ENCODE measurements at regions not wholly inside any gene's neighbourhood (a gene's known extent, or its start where the extent isn't known, plus 50 kb on each side); places are given as distances from the start of the nearest gene placed in this dataset.

GRCh38 chr5:99929067-99929805 lies 605.9 kb upstream of the FAM174A start:
- H4K20me1 ChIP-seq (ENCODE audit: insufficient read depth): no peaks in the 10 kb centered on the region
- no peak overlapping the region for H2AFZ ChIP-seq (ENCODE audit: low read depth)
- no peak overlapping the region for H3K4me2 ChIP-seq
- H3K4me3 ChIP-seq (IDR thresholded peaks at IDR 0.05; ENCODE audit: insufficient read depth, low read depth, low read length): no peak overlapping the region
- H3K9ac ChIP-seq: no peak overlapping the region
- no peak overlapping the region for H3K27ac ChIP-seq
- no peak for TF ChIP-seq CTCF (conservative IDR thresholded peaks at IDR 0.05; ENCODE audit: low read depth, low read length)
- no peaks in the 10 kb centered on the region for H3K27me3 ChIP-seq (ENCODE audit: insufficient read depth, low read depth)
- no peaks in the 10 kb centered on the region for H3K4me1 ChIP-seq (ENCODE audit: low read depth, poor library complexity, severe bottlenecking)
- no peaks in the 10 kb centered on the region for H3K36me3 ChIP-seq (ENCODE audit: insufficient read depth)
- H3K79me2 ChIP-seq (ENCODE audit: insufficient read depth, low read depth): no peaks in the 10 kb centered on the region

GRCh38 chr5:99928490-99928889 lies 606.7 kb upstream of the FAM174A start:
- Histone ChIP-seq H3K4me3 (IDR thresholded peaks at IDR 0.05; ENCODE audit: insufficient read depth, low read depth, low read length) (no peak overlapping the region), H2AFZ (ENCODE audit: low read depth) (no peak overlapping the region), H3K4me1 (ENCODE audit: low read depth, poor library complexity, severe bottlenecking) (no peaks in the 10 kb centered on the region), H3K79me2 (ENCODE audit: insufficient read depth, low read depth) (no peaks in the 10 kb centered on the region), H4K20me1 (ENCODE audit: insufficient read depth) (no peaks in the 10 kb centered on the region), H3K27ac (no peak overlapping the region), H3K27me3 (ENCODE audit: insufficient read depth, low read depth) (no peaks in the 10 kb centered on the region), H3K36me3 (ENCODE audit: insufficient read depth) (no peaks in the 10 kb centered on the region), H3K4me2 (no peak overlapping the region), H3K9ac (no peak overlapping the region)
- TF ChIP-seq CTCF (conservative IDR thresholded peaks at IDR 0.05; ENCODE audit: low read depth, low read length): no peak

GRCh38 chr5:99926463-99926862 lies 608.7 kb upstream of the FAM174A start:
- H3K9ac ChIP-seq: no peak overlapping the region
- H3K27ac ChIP-seq: no peak overlapping the region
- TF ChIP-seq CTCF (conservative IDR thresholded peaks at IDR 0.05; ENCODE audit: low read depth, low read length): no peak
- no peak overlapping the region for H3K4me2 ChIP-seq
- no peaks in the 10 kb centered on the region for H3K36me3 ChIP-seq (ENCODE audit: insufficient read depth)
- no peaks in the 10 kb centered on the region for H3K27me3 ChIP-seq (ENCODE audit: insufficient read depth, low read depth)
- no peaks in the 10 kb centered on the region for H3K4me1 ChIP-seq (ENCODE audit: low read depth, poor library complexity, severe bottlenecking)
- no peaks in the 10 kb centered on the region for H4K20me1 ChIP-seq (ENCODE audit: insufficient read depth)
- H3K4me3 ChIP-seq (IDR thresholded peaks at IDR 0.05; ENCODE audit: insufficient read depth, low read depth, low read length): no peak overlapping the region
- H2AFZ ChIP-seq (ENCODE audit: low read depth): no peak overlapping the region
- H3K79me2 ChIP-seq (ENCODE audit: insufficient read depth, low read depth): no peaks in the 10 kb centered on the region

GRCh38 chr5:99922386-99922785 lies 612.8 kb upstream of the FAM174A start:
- Histone ChIP-seq H4K20me1 (ENCODE audit: insufficient read depth) (no peaks in the 10 kb centered on the region), H3K27ac (no peak overlapping the region), H3K4me2 (no peak overlapping the region), H3K4me1 (ENCODE audit: low read depth, poor library complexity, severe bottlenecking) (no peaks in the 10 kb centered on the region), H3K79me2 (ENCODE audit: insufficient read depth, low read depth) (no peaks in the 10 kb centered on the region), H3K9ac (no peak overlapping the region), H2AFZ (ENCODE audit: low read depth) (no peak overlapping the region), H3K36me3 (ENCODE audit: insufficient read depth) (no peaks in the 10 kb centered on the region), H3K27me3 (ENCODE audit: insufficient read depth, low read depth) (no peaks in the 10 kb centered on the region), H3K4me3 (IDR thresholded peaks at IDR 0.05; ENCODE audit: insufficient read depth, low read depth, low read length) (no peak overlapping the region)
- TF ChIP-seq CTCF (conservative IDR thresholded peaks at IDR 0.05; ENCODE audit: low read depth, low read length): no peak

Measured in KMS-11 (cell line).